22Rv1 (cell line): ENCODE measurements at regions not wholly inside any gene's neighbourhood (a gene's known extent, or its start where the extent isn't known, plus 50 kb on each side); places are given as distances from the start of the nearest gene placed in this dataset.

Source experiments
- ZFX ChIP-seq: fragments of 450-650 bp; IDR thresholded peaks from 2 replicates; pipeline ENCODE4 v1.6.1; 2017; ENCODE audit warnings: antibody characterized with exemption, borderline replicate concordance
- TF ChIP-seq, protein P1 (sequence below): fragments of 450-650 bp; IDR thresholded peaks from 2 replicates; pipeline ENCODE4 v1.5.1; 2017; ENCODE audit warnings: mild to moderate bottlenecking

DNA sequence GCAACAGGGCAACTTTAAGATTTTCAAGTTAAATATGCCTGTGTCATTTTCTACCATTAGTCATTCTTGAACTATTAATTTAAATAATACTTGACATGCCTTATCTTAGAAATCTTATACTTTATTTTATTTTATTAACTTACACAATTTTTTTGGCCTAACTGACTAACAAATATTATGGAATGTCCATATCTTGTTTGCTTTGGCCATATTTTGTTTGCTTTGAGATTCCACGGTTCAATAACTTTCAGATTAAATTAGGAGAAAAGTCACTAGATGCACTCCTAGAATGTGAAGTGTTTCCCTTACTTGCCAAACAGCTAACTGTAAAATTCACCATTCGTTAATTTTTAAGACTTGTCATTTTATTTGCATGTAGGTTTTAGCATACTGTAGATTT, 684.0 kb upstream of the MANEA start:
- TF ChIP-seq, protein P1, sequence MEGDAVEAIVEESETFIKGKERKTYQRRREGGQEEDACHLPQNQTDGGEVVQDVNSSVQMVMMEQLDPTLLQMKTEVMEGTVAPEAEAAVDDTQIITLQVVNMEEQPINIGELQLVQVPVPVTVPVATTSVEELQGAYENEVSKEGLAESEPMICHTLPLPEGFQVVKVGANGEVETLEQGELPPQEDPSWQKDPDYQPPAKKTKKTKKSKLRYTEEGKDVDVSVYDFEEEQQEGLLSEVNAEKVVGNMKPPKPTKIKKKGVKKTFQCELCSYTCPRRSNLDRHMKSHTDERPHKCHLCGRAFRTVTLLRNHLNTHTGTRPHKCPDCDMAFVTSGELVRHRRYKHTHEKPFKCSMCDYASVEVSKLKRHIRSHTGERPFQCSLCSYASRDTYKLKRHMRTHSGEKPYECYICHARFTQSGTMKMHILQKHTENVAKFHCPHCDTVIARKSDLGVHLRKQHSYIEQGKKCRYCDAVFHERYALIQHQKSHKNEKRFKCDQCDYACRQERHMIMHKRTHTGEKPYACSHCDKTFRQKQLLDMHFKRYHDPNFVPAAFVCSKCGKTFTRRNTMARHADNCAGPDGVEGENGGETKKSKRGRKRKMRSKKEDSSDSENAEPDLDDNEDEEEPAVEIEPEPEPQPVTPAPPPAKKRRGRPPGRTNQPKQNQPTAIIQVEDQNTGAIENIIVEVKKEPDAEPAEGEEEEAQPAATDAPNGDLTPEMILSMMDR, result no peak
- TF ChIP-seq ZFX, result no peak
